Mucosa of descending colon (tissue), 3 donors: ENCODE measurements at regions not wholly inside any gene's neighbourhood (a gene's known extent, or its start where the extent isn't known, plus 50 kb on each side); places are given as distances from the start of the nearest gene placed in this dataset.

Experiments
- ATAC-seq: fragments of 200-7000 bp; cut with Tn5 transposase; one replicate; pipeline ENCODE4 v1.9.1; 2020; ENCODE audit warnings: mild to moderate bottlenecking, moderate library complexity
- DNase-seq, 3 donors: peaks; one replicate each; pipeline ENCODE4 v3.0.0-alpha.2; 2020
- H3K36me3 ChIP-seq: fragments of 200-600 bp; one replicate; pipeline ENCODE4 v1.8.0; 2021; ENCODE audit warnings: low read depth, mild to moderate bottlenecking
- H3K4me1 ChIP-seq: fragments of 200-600 bp; one replicate; pipeline ENCODE4 v1.8.0; 2021; ENCODE audit warnings: low read depth, mild to moderate bottlenecking
- H3K4me3 ChIP-seq: fragments of 200-600 bp; one replicate; pipeline ENCODE4 v1.8.0; 2021; ENCODE audit warnings: mild to moderate bottlenecking
- H3K9me3 ChIP-seq: fragments of 200-600 bp; one replicate; pipeline ENCODE4 v1.8.0; 2021; ENCODE audit warnings: mild to moderate bottlenecking
- intact Hi-C, 2 donors: fragments of 100-400 bp; cut with DNase I in 1 of 2; cut with micrococcal nuclease in 1 of 2; formaldehyde crosslinking; loops; one replicate each; pipeline versions ENCODE4 v1.11.0 to v1.11.1; 2022; cut with DNase I, micrococcal nuclease
- TF ChIP-seq, protein P1 (sequence below): fragments of 200-600 bp; IDR thresholded peaks from one replicate; pipeline ENCODE4 v1.8.0; 2022; ENCODE audit warnings: antibody characterized with exemption, mild to moderate bottlenecking
- donor health status: DM: no; HTN: no; CAD: no; lungs with moderate emphysema.
- donor health status: DM: no; HTN: no; CAD: no.
- donor health status: DM: no; HTN: yes; CAD: no.

- ATAC-seq: no peak
- intact Hi-C loops: no loop called here
These were observed 101.5 kb upstream of the SNX2 start for GRCh38 chr5:122673343-122673742.

DNA sequence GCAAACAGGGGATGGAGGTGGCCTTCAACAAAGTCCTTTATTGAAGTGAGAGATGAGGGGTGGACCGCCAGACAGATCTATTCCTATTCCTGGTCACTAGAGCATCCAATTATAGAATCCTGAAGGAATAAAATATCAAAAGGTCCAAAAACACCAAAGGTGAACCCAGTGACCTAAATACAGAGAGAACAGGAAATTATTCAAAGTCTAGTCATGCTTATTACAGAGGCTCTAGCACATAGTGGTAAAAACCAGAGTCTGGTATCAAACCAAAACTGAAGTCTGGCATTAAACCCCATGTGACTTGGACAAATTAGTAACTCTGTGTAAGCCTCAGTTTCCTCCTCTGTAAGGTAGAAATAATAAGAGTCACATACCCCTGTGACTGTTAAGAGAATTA lies 100.5 kb upstream of the SNX2 start:
- H3K36me3 ChIP-seq: no peaks in the 10 kb centered on the region
- ATAC-seq (no peak), DNase-seq (no peak)
- intact Hi-C loops: no loop called here
- H3K4me3 ChIP-seq: no peak overlapping the region
- no peaks in the 10 kb centered on the region for H3K4me1 ChIP-seq
- TF ChIP-seq, protein P1, sequence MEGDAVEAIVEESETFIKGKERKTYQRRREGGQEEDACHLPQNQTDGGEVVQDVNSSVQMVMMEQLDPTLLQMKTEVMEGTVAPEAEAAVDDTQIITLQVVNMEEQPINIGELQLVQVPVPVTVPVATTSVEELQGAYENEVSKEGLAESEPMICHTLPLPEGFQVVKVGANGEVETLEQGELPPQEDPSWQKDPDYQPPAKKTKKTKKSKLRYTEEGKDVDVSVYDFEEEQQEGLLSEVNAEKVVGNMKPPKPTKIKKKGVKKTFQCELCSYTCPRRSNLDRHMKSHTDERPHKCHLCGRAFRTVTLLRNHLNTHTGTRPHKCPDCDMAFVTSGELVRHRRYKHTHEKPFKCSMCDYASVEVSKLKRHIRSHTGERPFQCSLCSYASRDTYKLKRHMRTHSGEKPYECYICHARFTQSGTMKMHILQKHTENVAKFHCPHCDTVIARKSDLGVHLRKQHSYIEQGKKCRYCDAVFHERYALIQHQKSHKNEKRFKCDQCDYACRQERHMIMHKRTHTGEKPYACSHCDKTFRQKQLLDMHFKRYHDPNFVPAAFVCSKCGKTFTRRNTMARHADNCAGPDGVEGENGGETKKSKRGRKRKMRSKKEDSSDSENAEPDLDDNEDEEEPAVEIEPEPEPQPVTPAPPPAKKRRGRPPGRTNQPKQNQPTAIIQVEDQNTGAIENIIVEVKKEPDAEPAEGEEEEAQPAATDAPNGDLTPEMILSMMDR: no peak
- H3K9me3 ChIP-seq: no peaks in the 10 kb centered on the region

More at GRCh38 chr5:122673343-122673742, 101.5 kb upstream of the SNX2 start:
- no peak for DNase-seq
- Histone ChIP-seq H3K4me1 (no peaks in the 10 kb centered on the region), H3K4me3 (no peak overlapping the region), H3K36me3 (no peaks in the 10 kb centered on the region), H3K9me3 (no peaks in the 10 kb centered on the region)
- TF ChIP-seq, protein P1: no peak

GRCh38 chr5:122680623-122681350 lies 94.1 kb upstream of the SNX2 start:
- no peak overlapping the region for H3K4me3 ChIP-seq
- TF ChIP-seq, protein P1: no peak
- no peaks in the 10 kb centered on the region for H3K9me3 ChIP-seq
- intact Hi-C loops: no loop called here
- no peak for ATAC-seq
- no peaks in the 10 kb centered on the region for H3K4me1 ChIP-seq
- no peaks in the 10 kb centered on the region for H3K36me3 ChIP-seq
- no peak for DNase-seq

- Histone ChIP-seq H3K4me1 (no peaks in the 10 kb centered on the region), H3K36me3 (no peaks in the 10 kb centered on the region), H3K4me3 (no peak overlapping the region), H3K9me3 (no peaks in the 10 kb centered on the region)
- ATAC-seq: no peak
- TF ChIP-seq, protein P1: no peak
- DNase-seq: no peak
- intact Hi-C loops: no loop called here
These were observed 91.2 kb upstream of the SNX2 start for GRCh38 chr5:122683631-122684030.

GRCh38 chr5:122690266-122690665 lies 84.6 kb upstream of the SNX2 start:
- TF ChIP-seq, protein P1: no peak
- Histone ChIP-seq H3K36me3 (no peaks in the 10 kb centered on the region), H3K9me3 (no peaks in the 10 kb centered on the region), H3K4me1 (no peaks in the 10 kb centered on the region), H3K4me3 (no peak overlapping the region)
- no peak for ATAC-seq
- no peak for DNase-seq
- intact Hi-C loops: no loop called here
